GM20000 (cell line): ENCODE measurements at regions not wholly inside any gene's neighbourhood (a gene's known extent, or its start where the extent isn't known, plus 50 kb on each side); places are given as distances from the start of the nearest gene placed in this dataset.

Source experiments
- DNase-seq: peaks from one replicate; pipeline ENCODE4 v3.0.0; 2012; ENCODE audit warnings: low spot score
- TF ChIP-seq, protein P1 (sequence below): IDR thresholded peaks from 2 replicates; pipeline ENCODE4 v1.5.1; 2012; ENCODE audit warnings: mild to moderate bottlenecking, control low read depth; ENCODE audit errors: extremely low read depth, missing control alignments

DNA sequence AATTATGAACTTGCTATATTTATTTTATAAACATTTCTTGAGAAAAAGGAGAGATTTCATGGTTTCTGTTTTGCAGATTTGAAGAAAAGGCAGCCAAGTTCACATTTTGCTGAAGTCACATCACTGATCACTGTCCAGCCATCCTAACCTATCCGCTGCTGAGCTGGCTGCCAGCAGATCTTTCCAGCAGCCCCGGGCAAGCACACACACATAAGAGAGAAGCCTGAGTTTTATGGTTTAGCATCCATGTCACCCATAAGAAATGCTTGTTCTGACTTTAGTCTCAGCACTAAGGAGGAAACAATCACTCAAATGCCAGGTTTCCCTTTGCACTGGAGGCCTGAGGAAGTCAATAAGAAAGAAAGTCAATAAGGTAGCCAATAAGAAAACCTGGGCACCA is 287.1 kb downstream of the SMOC2 start:
- TF ChIP-seq, protein P1, sequence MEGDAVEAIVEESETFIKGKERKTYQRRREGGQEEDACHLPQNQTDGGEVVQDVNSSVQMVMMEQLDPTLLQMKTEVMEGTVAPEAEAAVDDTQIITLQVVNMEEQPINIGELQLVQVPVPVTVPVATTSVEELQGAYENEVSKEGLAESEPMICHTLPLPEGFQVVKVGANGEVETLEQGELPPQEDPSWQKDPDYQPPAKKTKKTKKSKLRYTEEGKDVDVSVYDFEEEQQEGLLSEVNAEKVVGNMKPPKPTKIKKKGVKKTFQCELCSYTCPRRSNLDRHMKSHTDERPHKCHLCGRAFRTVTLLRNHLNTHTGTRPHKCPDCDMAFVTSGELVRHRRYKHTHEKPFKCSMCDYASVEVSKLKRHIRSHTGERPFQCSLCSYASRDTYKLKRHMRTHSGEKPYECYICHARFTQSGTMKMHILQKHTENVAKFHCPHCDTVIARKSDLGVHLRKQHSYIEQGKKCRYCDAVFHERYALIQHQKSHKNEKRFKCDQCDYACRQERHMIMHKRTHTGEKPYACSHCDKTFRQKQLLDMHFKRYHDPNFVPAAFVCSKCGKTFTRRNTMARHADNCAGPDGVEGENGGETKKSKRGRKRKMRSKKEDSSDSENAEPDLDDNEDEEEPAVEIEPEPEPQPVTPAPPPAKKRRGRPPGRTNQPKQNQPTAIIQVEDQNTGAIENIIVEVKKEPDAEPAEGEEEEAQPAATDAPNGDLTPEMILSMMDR, result no peak
- no peak for DNase-seq

GRCh38 chr6:168726312-168726856 is 285.4 kb downstream of the SMOC2 start:
- TF ChIP-seq, protein P1, result no peak

DNA sequence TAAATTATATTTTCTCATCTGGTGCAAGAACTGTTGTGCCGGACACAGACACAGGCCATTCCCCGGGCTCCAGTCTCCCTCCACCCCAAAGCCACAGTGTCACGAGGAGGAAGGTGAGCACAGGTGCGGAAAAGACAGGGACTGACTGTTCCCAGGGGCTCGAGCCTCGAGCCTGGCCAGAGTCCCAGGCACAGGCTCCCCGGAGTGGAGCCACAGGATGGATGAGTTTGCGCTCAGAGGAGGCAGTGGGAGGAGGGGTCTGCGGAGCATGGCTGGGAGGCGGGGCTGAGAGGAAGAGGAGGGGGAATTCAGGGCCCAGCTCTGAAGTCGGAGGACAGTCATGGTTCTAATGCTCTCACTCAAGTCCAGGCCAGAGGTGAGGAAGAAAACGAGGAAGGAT is 284.8 kb downstream of the SMOC2 start:
- DNase-seq, result no peak
- TF ChIP-seq, protein P1, result no peak

More at GRCh38 chr6:168726312-168726856, 285.4 kb downstream of the SMOC2 start:
- no peak for DNase-seq

DNA sequence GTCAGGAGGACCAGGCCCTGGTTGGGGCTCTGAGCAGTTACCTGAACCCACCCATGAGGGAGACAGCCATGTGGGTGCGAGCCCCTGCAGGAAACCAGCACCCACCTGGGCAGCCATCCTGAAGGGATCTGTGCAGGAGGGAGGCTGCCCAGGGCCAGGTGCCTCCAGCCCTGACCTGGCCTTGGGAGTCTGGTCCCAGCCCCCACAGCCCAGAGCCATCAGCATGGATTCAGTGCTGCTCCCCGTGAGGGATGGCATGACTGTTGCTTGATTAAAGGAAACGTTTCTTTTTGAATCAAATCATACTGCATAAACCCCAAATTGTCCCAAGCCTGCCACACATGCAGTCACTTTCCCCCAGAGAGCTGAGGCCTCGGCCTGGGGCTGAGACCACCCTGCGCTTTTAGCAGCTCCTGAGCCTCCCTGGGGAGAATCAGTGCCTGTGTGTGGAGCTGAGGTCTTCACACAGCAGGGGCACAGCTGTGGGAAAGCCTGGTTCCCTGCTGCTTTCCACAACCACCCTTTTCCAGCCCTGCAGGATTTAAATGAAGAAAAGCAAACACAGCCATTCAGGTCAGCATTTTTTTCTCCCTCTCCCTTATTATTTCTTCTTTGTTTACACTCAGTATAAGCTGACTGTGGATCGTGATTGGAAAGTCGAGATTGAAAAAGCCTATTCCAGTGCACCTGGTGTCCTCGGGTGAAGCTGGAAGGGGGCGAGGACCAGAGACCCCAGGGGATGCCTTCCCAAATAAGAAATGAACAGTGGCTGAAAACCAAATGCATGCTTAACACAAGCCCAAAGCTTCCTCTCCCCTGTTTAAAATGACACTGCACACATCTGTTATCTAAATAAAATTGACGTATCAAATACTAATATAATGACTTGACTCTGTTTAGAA is 283.9 kb downstream of the SMOC2 start:
- DNase-seq, result no peak
- TF ChIP-seq, protein P1, result no peak

- TF ChIP-seq, protein P1, result no peak
- no peak for DNase-seq
Measured at GRCh38 chr6:168724033-168724432, 283.0 kb downstream of the SMOC2 start.

- TF ChIP-seq, protein P1, result no peak
Measured at GRCh38 chr6:168722397-168722796, 281.4 kb downstream of the SMOC2 start.

GRCh38 chr6:168721571-168721970 is 280.6 kb downstream of the SMOC2 start:
- no peak for DNase-seq

More at GRCh38 chr6:168722397-168722796, 281.4 kb downstream of the SMOC2 start:
- no peak for DNase-seq

More at GRCh38 chr6:168721571-168721970, 280.6 kb downstream of the SMOC2 start:
- TF ChIP-seq, protein P1, result no peak
